ENCODE measurements at regions not wholly inside any gene's neighbourhood (a gene's known extent, or its start where the extent isn't known, plus 50 kb on each side); places are given as distances from the start of the nearest gene placed in this dataset.

DNA sequence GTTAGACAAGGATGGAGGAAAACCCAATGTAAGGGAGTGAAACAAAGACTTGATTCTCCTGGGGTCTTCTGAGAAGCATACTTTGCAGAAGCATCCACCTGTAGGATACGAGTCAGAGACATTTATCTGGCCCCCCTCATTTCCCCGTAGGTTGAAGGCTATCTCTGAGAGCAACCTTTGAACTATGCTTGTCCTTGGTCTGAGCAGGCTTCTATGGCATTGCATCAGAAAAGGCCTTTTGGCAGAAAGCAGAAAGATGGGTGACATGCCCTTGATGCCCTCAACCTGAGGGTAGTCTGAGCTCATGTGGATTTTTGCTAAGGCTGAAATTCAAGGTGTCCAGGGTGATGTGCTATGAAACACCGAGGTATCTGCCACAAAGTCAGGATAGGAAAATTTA is 131.6 kb upstream of the SGO1 start:
- TF ChIP-seq, protein P1, sequence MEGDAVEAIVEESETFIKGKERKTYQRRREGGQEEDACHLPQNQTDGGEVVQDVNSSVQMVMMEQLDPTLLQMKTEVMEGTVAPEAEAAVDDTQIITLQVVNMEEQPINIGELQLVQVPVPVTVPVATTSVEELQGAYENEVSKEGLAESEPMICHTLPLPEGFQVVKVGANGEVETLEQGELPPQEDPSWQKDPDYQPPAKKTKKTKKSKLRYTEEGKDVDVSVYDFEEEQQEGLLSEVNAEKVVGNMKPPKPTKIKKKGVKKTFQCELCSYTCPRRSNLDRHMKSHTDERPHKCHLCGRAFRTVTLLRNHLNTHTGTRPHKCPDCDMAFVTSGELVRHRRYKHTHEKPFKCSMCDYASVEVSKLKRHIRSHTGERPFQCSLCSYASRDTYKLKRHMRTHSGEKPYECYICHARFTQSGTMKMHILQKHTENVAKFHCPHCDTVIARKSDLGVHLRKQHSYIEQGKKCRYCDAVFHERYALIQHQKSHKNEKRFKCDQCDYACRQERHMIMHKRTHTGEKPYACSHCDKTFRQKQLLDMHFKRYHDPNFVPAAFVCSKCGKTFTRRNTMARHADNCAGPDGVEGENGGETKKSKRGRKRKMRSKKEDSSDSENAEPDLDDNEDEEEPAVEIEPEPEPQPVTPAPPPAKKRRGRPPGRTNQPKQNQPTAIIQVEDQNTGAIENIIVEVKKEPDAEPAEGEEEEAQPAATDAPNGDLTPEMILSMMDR (IDR thresholded peaks at IDR 0.05; ENCODE audit: borderline replicate concordance, insufficient read depth, low read depth, low read length): no peak
- no peak overlapping the region for H3K4me3 ChIP-seq (ENCODE audit: low read depth, low read length)

DNA sequence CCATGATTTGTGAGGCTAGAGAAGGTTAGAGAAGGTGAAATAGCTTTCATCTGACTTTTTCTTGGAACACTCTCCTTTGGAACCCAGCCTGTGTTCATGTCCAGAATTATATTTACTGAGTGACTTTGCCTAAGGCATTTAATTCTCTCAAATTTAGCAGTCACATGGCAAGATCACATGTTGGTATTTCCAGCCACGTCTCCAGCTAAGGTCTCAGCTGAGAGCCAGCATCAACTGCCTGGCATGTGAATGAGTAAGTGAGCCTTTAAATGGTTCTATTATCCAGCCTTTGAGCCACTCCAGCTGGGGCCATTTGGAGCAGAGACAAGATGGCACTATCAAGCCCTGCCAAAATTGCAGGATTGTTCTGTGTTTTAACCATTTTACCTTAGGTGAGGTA is 130.2 kb upstream of the SGO1 start:
- TF ChIP-seq, protein P1 (IDR thresholded peaks at IDR 0.05; ENCODE audit: borderline replicate concordance, insufficient read depth, low read depth, low read length): no peak

DNA sequence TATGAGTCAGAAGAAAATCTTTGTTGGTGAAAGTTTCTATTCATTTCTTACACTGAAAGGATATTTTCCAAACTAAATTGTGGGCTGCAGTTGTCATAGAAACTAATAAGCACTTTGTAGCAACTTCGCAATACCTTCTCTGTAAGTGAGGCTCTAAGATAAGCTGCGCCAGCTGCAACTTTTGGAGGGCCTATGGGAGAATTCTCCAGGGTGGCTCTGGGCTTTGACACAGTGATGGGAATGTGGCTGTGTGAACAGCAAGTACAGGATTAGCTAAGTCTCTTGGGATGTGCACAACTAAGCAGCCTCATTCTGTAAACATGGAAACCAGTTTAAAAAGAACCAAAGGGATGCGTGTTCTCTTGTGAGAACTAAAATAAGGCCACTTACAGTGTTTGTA is 124.6 kb upstream of the SGO1 start:
- TF ChIP-seq, protein P1 (IDR thresholded peaks at IDR 0.05; ENCODE audit: borderline replicate concordance, insufficient read depth, low read depth, low read length): no peak
- no peak overlapping the region for H3K4me3 ChIP-seq (ENCODE audit: low read depth, low read length)

More for the DNA sequence above, 130.2 kb upstream of the SGO1 start:
- no peak overlapping the region for H3K4me3 ChIP-seq (ENCODE audit: low read depth, low read length)

DNA sequence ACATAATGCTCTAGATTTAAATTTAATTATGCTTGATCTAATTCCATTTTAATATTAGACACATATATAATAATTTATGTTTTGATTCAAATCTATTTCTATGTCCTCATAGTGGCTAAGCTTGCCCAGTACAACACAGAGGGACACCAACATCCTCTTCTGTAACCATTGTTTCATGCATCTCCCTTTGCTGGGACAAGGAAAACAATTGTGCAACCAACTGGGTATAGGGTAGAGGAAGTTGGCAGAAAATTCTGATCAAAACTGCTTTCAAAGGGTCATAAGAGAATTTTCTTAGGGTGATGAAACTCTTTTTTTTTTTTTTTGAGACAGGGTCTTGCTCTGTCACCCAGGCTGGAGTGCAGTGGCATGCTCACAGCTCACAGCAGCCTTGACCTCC is 121.4 kb upstream of the SGO1 start:
- TF ChIP-seq, protein P1 (IDR thresholded peaks at IDR 0.05; ENCODE audit: borderline replicate concordance, insufficient read depth, low read depth, low read length): no peak
- H3K4me3 ChIP-seq (ENCODE audit: low read depth, low read length): no peak overlapping the region

DNA sequence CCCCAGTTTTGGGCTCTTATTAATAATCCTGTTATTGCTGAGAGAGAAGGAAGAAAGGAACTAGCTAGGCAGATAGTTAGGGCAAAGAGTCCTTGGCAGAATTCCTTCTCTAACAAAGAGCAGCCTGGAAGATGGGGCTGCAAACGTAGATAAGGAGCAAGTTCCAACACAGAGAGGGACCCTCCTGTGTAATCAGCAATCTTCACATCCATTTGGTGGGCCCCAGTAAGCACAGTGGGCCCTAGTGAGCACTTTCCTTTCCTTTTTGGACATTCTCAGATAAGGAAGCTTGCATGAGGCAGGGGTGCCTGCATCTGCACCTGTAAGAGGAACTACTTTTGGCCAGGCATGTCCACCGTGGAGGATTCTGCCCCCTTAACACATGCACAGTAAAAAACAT is 119.6 kb upstream of the SGO1 start:
- H3K4me3 ChIP-seq (ENCODE audit: low read depth, low read length): no peak overlapping the region
- TF ChIP-seq, protein P1 (IDR thresholded peaks at IDR 0.05; ENCODE audit: borderline replicate concordance, insufficient read depth, low read depth, low read length): no peak

DNA sequence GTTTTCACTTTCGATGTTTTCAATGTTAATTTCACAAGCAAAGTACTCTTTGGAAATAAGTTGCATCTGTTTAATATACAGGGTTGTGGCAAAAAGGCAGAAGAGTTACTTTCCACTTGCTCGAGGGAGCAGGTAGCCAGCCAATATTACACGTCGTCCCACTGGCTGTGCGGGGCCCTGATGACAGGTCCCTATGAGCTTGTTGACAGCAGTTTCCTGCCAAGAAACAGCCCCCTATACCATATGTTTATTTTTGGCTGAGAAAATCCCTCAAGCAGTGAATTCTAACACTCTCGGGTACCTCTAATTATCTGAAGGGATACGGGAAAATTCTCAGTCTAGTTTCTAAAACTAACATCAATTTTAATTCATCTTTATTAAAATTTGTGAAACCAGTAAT is 116.8 kb upstream of the SGO1 start:
- TF ChIP-seq, protein P1 (IDR thresholded peaks at IDR 0.05; ENCODE audit: borderline replicate concordance, insufficient read depth, low read depth, low read length): no peak

DNA sequence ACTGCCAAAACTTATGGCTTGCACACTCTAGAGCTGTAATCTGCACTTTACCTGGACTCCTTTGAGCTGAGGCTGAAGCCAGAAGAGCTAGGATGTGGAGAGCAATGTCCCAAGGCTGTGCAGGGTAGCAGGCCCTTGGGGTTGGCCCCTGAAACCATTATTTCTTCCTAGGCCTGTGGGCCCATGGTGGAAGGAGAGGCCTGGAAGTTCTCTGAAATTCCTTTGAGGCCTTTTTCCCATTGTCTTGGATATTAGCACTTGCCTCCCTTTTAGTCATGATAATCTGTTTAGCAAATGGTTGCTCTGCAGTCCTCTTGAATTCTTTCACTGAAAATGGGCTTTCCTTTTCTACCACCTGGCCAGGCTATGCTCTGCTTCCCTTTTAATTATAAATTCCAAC is 102.0 kb upstream of the SGO1 start:
- no peak overlapping the region for H3K4me3 ChIP-seq (ENCODE audit: low read depth, low read length)
- TF ChIP-seq, protein P1 (IDR thresholded peaks at IDR 0.05; ENCODE audit: borderline replicate concordance, insufficient read depth, low read depth, low read length): no peak

More for the DNA sequence above, 116.8 kb upstream of the SGO1 start:
- no peak overlapping the region for H3K4me3 ChIP-seq (ENCODE audit: low read depth, low read length)

All from GM12875 (cell line).